ENCODE measurements at regions not wholly inside any gene's neighbourhood (a gene's known extent, or its start where the extent isn't known, plus 50 kb on each side); places are given as distances from the start of the nearest gene placed in this dataset.
"Not testable (repeated sequence)": the region's sequence is repeated elsewhere in the genome, so short reads cannot be mapped to it uniquely, and the experiment has no call there.

DNA sequence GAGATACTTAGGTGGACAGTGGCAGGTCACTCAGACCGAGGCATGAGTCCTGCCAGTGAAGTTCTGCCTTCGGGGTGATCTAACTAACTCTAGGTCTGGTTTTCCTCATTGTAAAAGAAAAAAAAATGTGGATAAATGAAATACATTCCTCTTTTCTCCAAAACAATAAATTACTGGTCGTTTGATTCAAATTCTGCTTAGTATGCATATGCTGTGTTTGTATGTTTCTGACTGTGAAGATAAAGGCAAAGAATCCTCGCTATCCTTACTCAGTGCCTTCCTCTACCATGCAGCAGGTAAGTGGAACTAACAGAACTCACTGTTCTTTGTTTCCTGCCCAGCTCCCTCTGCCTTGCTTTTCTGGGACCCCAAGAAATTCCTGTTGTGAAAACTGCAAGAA lies 330.1 kb downstream of the SUCLG1 start:
- DNase-seq = no peak

DNA sequence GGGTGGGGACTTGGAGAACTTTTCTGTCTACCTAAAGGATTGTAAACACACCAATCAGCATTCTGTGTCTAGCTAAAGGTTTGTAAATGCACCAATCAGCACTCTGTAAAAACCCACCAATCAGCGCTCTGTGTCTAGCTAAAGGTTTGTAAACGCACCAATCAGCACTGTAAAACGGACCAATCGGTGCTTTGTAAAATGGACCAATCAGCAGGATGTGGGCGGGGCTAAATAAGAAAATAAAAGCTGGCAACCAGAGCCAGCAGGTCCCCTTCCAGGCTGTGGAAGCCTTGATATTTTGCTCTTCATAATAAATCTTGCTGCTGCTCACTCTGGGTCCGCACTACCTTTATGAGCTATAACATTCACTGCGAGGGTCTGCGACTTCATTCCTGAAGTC lies 331.3 kb downstream of the SUCLG1 start:
- DNase-seq = not testable (repeated sequence)

DNA sequence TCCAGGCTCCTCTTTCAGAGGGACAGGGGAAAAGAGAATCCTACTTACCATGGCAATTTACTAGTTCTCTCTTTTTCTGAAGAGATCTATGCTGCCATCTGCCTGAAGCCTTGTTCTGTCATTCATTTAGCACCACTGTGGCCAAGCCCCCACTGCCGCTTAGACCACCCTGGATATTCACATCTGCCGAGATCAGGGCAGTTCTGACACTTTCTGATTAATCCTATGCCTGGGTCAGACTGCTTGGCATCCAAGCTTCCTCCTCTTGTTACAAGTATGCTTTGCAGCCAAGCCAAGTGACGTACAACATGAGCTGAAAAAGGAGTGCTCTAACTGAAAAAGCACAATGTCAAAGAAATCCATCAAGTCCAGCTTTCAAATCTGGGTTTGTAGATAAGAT lies 332.6 kb downstream of the SUCLG1 start:
- DNase-seq = no peak

DNA sequence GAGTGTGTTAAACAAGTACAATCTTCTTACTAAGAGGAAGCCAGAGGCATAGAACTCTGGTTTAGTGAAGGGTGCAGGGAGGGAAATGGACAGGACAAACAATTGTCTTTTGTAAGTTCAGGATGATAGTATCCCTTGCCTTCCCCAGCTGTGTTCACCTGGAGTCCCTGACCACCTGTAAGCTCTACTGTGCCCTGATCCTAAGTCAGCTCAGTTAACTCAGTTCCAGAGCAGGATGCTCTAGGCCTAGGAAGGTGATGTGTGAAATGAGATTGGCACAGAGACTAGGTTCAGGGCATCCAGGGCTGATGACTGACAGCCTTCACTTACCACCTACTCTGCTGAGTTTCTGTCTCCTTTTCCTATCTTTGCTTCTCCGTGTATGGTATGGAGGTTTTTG lies 333.0 kb downstream of the SUCLG1 start:
- no peak for DNase-seq

DNA sequence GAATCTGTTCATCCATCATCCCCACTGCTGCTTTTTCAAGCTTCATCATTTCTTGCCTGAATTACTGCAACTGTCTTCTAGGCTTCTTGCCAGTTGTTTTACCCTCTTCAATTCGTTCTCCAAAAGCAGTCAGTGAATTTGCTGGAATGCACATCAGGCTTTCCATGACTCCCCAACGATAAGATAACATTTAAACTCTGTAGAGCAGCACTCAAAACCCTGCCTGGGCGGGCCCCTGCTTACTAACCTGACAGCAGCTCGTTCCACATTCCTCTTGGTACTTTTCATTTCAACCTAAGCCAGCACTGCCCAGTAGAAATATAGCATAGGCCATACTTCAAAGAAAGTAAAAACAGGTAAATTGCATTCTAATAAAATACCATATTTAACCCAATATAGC lies 342.9 kb downstream of the SUCLG1 start:
- DNase-seq = no peak

DNA sequence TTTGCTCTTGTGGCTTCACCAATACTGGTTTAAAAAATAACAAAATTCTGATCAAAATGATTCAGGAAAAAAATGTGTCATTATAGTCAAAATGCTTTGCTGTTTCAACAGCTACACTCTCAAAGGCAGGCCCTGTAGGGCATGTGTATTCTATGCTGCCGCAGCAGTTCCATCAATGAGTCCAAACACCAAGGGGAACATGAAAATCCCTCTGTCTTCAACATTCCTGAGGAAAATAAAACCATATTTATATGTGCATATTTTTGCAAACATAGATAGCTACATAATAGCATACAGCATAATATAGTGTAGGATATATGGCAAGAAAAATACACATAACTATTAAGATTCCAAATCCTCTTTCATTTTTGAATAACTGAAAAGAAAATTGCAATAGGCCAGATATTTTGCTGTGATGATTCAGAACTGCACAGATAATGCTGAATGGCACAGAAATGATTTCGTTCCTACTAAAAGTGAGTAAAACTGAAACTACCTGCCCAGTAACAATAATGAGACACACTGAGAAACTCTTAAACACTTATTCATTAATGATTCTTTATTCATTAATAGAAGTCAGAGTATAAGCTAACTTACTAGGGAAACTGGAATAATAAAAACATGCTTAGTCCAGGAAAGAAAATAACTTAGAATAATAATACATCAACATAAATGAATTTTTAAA lies 343.8 kb downstream of the SUCLG1 start:
- DNase-seq = no peak

DNA sequence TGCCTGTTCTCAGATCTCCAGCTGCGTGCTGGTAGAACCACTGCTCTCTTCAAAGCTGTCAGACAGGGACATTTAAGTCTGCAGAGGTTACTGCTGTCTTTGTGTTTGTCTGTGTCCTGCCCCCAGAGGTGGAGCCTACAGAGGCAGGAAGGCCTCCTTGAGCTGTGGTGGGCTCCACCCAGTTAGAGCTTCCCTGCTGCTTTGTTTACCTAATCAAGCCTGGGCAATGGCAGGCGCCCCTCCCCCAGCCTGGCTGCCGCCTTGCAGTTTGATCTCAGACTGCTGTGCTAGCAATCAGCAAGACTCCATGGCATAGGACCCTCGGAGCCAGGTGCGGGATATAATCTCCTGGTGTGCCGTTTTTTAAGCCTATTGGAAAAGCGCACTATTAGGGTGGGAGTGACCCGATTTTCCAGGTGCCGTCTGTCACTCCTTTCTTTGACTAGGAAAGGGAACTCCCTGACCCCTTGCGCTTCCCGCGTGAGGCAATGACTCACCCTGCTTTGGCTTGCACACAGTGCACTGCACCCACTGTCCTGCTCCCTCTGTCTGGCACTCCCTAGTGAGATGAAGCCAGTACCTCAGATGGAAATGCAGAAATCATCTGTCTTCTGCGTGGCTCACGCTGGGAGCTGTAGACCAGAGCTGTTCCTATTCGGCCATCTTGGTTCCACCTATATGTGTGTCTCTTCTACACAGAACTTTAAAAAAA lies 355.1 kb downstream of the SUCLG1 start:
- DNase-seq = not testable (repeated sequence)

DNA sequence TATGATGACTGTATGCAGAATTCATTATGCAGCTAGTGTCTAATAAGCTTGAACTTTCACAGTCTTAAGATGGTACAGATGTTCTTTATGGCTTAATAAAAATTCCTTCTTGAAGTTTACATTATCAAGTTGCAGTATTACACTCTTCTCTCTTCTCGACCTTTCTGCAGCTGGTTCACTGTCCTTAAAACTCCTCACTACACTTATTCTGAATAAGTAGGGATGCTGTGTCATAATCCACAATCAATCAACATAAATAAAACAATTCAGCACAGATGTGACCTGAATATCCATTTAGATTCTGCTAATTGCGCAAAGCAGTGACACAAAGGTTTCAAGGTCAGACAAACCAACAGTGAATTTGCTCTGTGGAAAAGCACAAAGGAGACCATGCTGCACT lies 356.8 kb downstream of the SUCLG1 start:
- no peak for DNase-seq

DNA sequence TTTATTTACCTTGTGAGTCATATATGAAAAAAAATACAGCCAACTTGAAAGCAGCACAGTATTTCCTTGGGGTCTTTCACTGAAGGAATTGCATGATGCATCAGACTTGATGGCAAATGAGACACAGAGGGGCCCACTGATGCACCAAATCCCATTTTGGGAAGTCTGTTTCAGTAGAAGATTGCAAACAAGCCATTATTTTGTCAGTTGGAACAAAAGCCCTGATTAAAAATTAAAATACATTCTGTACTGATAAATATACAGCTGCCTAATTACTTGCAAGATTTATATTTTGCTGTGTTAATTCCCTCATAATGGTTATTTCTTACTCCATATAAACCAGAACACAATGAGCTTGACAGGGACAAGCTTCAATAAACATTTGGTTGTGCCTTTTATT lies 370.4 kb downstream of the SUCLG1 start:
- no peak for DNase-seq

DNA sequence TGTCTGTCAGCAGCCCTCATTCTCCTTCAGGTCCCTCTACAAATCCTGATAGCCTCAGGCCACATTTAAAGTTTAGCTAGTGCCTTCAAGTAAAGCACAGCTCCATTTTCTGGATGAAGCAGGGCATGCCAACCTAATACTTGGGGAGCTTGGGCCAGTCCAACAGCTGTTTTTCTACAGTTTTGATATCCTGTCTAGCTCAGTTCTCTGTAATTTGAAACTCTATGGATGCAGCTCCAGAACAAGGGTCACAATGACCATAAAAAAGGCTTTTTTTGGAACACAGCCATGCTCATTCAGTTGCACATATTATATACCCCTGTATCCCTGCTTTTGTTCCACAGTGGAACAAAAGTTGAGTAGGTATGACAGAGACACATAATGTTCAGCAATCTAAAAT lies 373.5 kb downstream of the SUCLG1 start:
- DNase-seq = no peak

DNA sequence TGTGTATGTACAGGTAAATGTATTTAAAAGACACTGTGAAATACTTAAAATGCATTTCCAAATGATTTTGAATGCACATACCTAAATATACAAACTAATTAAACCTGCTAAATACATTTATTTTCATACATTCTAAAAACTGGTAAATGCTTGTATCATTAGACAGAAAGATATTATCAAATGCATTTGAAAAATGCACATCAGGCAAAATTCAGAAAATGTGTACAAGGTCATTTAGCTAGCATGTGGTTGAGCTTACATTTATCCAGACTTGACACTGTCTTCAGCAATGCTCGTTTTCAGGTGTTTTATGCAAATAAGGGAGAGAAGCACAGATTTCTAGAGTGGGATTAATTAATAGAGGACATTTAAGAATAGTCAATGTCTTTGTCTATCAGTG lies 374.2 kb downstream of the SUCLG1 start:
- DNase-seq = no peak

DNA sequence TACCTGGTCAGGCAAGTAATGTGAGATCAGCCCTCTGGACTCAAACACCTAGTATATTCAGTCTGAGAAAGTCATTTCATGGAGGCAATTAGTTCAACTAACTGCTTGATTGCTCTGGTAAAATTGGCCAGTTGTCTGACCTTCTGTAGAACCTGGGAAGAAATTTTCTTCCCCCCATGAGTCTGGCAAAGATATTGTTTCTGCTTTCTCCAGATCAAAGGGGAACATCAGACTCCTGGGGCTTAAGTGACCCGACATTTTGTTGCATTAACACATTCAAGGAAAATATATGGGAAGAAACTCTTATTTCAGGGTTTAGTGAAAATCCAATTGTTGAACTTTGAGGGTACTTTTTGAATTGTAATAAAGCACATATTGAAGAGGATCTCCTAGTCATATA lies 375.1 kb downstream of the SUCLG1 start:
- DNase-seq = no peak

DNA sequence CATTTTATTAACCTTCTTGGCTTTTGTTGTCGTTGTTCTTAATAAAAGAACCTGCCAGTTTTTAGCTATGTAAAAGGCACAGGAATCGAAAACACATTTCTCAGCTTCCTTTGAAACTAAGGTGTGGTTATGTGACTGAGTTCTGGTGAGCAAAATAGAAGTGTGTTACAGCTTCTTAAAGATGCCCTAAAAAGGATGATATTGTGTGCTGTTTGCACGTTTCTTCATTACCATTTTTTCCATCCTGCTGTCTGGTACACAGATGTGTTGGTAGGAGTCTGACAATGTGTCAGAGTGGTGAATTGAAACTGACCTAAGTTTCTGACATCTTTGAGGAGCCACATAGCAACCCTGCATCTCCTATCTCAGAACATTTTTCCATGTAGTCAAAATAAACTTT lies 380.6 kb downstream of the SUCLG1 start:
- DNase-seq = no peak

DNA sequence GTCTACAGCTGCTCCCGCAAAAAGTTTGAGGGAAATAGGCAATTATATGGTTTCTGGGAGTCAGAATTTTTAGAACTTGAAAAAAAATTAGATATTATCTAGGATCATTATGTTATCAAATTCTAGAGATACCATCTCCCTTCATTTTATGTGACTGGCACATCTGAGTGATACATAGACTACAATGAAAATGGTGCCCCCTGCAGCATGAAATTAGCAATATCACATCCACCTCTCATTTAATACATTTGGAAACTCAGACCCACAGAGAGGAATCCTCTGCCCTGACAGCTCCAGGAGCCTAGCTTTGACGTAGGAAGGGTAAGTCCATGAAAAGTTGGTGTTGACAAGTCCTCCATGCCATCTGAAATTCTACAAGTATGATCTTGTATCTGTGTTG lies 381.6 kb downstream of the SUCLG1 start:
- DNase-seq = peak in 1 of 2 donors; percentile 12

DNA sequence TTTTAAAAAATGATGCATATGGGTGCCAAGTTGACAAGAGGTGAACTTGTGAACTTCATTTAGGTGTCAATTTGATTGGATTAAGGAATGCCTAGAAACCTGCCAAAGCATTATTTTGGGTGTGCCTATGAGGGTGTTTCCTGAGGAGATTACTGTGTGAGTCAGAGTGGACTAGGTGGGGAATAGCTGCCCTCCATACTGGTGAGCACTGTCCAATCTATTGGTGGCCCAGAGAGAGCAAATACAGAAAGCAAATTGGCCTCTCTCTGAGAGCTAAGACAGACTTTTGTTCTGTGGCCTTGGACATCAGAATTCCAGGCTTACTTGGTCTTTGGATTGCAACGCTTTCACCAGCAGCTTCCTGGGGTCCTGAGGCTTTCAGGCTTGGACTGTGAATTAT lies 388.0 kb downstream of the SUCLG1 start:
- DNase-seq = no peak

DNA sequence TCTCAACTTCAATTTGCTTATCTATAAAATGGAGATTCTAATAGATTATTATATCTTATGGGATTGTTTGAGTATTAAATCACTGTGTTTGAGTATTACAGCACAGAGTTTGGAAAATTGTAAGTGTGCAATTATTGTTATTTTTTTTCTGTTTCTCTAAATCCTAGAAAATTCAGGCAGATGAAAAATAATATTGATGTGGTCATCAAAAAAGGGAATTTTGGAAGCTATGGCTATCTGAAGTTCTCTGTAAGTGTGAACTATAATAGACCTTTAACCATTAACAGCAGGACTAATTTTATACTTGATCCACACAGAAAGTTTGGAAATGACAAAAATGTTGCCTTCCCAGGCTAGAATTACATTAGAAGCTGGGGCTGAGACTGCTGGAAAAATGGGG lies 393.2 kb downstream of the SUCLG1 start:
- no peak for DNase-seq

DNA sequence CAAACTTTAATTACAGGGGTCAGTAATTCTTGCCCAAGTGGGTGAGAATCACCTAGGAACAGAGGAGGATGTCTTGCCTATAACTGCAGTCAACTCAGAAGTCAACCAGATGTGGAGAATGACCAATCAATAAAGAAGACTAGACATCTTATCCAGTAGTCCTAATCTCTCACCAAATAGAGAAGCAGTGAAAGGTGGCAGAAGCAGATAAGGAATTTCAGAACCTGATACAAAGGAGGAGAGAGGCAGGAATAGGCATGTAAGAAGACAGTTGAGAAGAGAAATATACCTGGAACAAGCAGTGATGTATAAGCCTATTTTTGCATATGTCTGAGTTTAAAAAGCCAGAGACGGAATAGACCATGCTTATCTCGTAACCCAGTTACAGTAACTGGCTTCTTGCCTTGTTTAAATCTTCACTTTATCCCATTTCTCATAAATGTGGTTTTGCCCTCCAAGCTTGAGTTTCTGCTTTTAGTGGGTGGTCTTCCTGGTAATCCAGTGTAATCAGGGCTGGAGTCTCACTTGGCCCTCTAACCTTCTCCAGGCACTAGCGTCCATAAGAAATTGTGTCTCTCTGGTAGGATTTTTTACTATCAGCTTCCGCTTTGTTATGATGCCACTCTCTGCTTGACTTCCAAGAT lies 401.0 kb downstream of the SUCLG1 start:
- DNase-seq = no peak

DNA sequence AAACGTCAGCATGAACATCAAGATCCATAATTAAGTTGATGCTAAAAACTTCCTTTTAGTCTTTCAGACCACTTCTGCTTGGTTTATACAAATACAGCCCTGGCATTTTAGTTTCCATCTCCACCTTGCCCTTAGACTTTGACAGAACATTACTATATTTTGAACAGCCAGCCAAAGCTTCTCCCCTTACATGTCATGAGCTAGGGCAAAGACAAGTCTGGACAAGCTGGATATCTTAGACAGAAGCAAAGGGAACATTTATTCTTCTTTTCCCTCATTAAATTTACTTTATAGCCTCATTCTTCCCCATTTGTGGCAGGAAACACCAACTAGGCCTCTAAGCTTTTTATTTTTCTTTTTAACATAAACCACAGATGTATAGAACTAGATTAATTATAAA lies 403.3 kb downstream of the SUCLG1 start:
- no peak for DNase-seq

DNA sequence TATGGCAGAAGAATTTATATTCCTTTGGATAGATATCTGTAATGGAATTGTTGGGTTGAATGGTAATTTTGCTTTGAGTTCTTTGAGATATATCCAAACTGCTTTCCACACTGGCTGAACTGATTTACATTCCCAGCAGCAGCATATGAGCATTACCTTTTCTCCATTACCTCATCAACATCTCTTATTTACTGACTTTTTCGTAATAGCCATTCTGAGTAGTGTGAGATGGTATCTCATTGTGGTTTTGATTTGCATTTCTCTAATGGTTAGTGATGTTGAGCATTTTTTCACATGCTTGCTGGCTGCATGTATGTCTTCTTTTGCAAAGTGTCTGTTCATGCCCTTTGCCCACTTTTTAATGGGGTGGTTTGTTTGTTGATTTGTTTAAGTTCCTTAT lies 404.5 kb downstream of the SUCLG1 start:
- not testable (repeated sequence) for DNase-seq

DNA sequence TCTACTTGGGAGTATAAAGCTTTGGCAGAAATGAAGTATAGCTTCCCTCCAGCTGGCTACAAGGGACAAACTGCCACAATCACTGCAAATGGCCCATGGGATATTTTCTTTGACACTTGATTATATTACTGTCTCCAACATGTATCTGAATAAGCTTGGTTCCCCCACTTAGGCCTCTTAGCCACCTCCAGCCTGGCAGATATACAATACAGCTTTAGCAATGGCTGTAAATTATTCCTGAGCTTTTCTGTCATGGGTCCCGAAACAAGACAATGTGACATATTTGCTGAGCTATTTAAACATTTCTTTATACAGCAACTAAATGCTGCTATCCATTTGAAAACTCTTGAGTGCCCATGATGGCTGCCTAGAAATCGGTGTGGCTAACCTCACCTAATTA lies 406.2 kb downstream of the SUCLG1 start:
- no peak for DNase-seq

DNA sequence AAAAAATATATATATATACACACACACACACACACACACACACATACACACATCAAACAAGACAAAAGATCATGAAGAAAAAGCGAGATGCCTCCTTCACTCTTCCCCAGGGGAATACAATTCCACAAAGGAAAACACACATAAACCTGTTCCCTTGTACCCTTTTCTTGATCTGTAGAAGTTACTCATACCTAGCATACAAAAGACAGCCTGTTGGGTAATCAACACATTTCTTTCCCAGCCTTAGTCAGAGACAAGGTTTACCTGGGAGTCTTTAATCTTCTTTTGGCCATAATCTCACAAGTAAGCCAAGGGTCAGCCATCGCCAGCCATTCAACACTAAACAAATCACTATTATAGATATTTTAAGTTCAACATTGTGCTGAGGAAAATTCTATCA lies 407.0 kb downstream of the SUCLG1 start:
- DNase-seq = no peak

DNA sequence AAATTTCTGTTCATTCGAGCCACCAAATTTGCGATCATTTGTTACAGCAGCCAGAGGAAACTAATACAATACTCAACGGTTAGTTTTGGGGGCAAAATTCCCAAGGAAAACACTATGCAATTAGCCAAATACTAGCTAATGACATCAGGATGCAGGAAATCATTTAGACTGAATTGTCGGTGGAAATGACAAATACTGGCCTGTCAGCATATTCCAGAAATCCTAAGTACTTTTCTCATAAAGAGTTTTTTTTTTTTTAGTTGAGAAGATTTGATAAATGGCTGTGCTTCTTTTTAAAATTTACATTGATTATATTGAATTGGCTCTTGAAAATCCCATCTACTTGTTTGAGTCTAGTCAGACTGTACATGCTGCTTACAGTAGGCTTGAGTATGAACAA lies 410.1 kb downstream of the SUCLG1 start:
- no peak for DNase-seq

DNA sequence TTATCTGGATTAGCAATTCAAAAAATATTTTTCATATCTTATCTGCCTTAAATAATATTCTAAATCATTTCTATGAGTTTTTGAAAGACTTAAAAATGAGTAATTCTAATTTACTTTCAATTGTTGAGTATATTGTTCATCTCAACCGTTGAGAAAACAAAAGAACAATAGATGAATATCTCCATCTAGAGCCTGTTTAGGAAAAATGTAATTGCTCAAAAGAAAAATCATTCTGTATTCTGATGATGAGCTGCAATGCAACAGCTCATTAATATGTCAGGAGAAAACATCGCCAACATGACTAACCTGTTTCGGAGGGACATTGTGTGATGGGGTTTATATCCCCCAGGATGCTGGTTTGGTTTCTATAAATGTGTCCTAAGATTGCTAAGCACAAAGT lies 417.6 kb downstream of the SUCLG1 start:
- no peak for DNase-seq

DNA sequence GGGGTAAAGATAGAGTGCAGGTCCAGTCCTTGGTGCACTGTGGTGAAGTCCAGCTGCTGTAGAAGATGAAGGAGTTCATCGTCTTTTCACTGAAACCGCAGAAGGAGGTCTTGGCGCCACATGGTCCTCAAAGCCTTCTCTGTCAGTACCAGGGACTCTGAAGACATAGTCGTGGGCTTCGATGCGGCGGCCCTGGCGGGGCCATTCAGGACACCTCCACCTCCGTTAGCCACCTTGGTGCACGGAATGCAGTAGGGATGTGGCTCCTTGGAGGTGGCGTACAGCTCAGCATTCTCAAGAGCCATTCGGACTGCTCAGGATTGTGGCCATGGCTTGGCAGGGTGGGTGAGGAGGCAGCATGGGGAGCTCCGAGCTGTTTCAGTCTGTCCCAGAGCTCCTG lies 418.8 kb downstream of the SUCLG1 start:
- DNase-seq = no peak

DNA sequence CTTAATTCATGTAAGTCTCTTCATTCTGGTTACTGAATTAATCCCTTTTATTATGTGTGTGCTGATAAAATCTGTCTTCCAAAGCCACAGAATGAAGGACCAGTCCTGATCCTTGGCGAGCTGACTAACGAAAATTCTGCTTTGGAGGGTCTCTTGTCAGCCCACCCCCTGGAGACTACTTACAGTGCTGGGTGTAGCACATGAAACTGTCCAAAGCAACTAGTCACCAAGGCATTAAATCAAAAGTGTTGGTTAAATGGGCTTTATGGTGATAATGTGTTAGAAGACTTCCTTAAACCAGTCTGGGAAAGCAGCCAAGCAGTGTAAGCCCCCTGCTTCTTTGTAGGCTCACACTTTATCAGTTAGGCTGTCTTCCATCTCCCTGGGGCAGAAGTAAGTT lies 420.2 kb downstream of the SUCLG1 start:
- no peak for DNase-seq
